Duodenal mucosa (tissue), 2 donors: ENCODE measurements at regions not wholly inside any gene's neighbourhood (a gene's known extent, or its start where the extent isn't known, plus 50 kb on each side); places are given as distances from the start of the nearest gene placed in this dataset.
"Not testable (repeated sequence)": the region's sequence is repeated elsewhere in the genome, so short reads cannot be mapped to it uniquely, and the experiment has no call there.

Experiments
- H3K27ac ChIP-seq: one replicate; pipeline ENCODE4 v1.7.0; 2013; ENCODE audit warnings: low read depth, low read length
- H3K27me3 ChIP-seq, 2 donors: one replicate each; pipeline ENCODE4 v1.7.0; 2013; ENCODE audit warnings: low read length in 2 of 2, control low read depth in 1 of 2; ENCODE audit not compliant: insufficient read depth in 2 of 2, control insufficient read depth in 1 of 2
- H3K36me3 ChIP-seq, 2 donors: one replicate each; pipeline ENCODE4 v1.7.0; 2013; ENCODE audit warnings: low read length in 2 of 2, control low read depth in 1 of 2; ENCODE audit not compliant: insufficient read depth in 2 of 2, control insufficient read depth in 1 of 2
- H3K4me1 ChIP-seq, 2 donors: one replicate each; pipeline ENCODE4 v1.7.0; 2013; ENCODE audit warnings: low read length in 2 of 2, control low read depth in 1 of 2; ENCODE audit not compliant: insufficient read depth in 2 of 2, control insufficient read depth in 1 of 2
- H3K4me3 ChIP-seq, 2 donors: one replicate each; pipeline ENCODE4 v1.7.0; 2013; ENCODE audit warnings: low read length in 2 of 2, low read depth in 1 of 2
- H3K9ac ChIP-seq, 2 donors: one replicate each; pipeline ENCODE4 v1.7.0; 2013; ENCODE audit warnings: low read length in 2 of 2, low read depth in 1 of 2
- H3K9me3 ChIP-seq, 2 donors: one replicate each; pipeline ENCODE4 v1.7.0; 2013; ENCODE audit warnings: low read length in 2 of 2, control low read depth in 1 of 2; ENCODE audit not compliant: control insufficient read depth in 1 of 2

GRCh38 chr4:101411926-101412325 is 64.6 kb upstream of the PPP3CA start:
- Histone ChIP-seq H3K9ac (no peak overlapping the region), H3K9me3 (peaks cover 0 to 2% of the 10 kb centered on the region in 2 donors), H3K27ac (no peak overlapping the region), H3K36me3 (no peaks in the 10 kb centered on the region), H3K4me3 (no peak overlapping the region), H3K4me1 (no peaks in the 10 kb centered on the region), H3K27me3 (no peaks in the 10 kb centered on the region)

- H3K27ac ChIP-seq, H3K4me3 ChIP-seq, H3K27me3 ChIP-seq, H3K4me1 ChIP-seq, H3K9me3 ChIP-seq, H3K36me3 ChIP-seq, H3K9ac ChIP-seq: not testable (repeated sequence)
These were observed 64.1 kb upstream of the PPP3CA start for GRCh38 chr4:101411281-101411910.

- Histone ChIP-seq H3K9ac (no peak overlapping the region), H3K4me1 (no peaks in the 10 kb centered on the region), H3K36me3 (no peaks in the 10 kb centered on the region), H3K4me3 (no peak overlapping the region), H3K27me3 (no peaks in the 10 kb centered on the region), H3K9me3 (no peaks in the 10 kb centered on the region), H3K27ac (no peak overlapping the region)
These were observed 52.8 kb upstream of the PPP3CA start for GRCh38 chr4:101400096-101400495.

GRCh38 chr4:101398807-101399206 is 51.5 kb upstream of the PPP3CA start:
- Histone ChIP-seq H3K9me3 (no peaks in the 10 kb centered on the region), H3K4me1 (no peaks in the 10 kb centered on the region), H3K27ac (no peak overlapping the region), H3K27me3 (no peaks in the 10 kb centered on the region), H3K9ac (no peak overlapping the region), H3K36me3 (no peaks in the 10 kb centered on the region), H3K4me3 (no peak overlapping the region)
